Endothelial cell of umbilical vein (primary cell): ENCODE measurements at regions not wholly inside any gene's neighbourhood (a gene's known extent, or its start where the extent isn't known, plus 50 kb on each side); places are given as distances from the start of the nearest gene placed in this dataset.

ENCODE experiments used
- CTCF ChIP-seq, 2 donors: IDR thresholded peaks; 1 replicate in 1 of 2; 2 replicates in 1 of 2; pipeline ENCODE4 v1.5.1; 2011; ENCODE audit warnings: low read length in 2 of 2, mild to moderate bottlenecking in 2 of 2, moderate library complexity in 2 of 2, control low read depth in 1 of 2, inconsistent platforms in 1 of 2, low read depth in 1 of 2; ENCODE audit not compliant: insufficient read depth in 1 of 2; ENCODE audit errors: extremely low read depth in 1 of 2
- EZH2 ChIP-seq: IDR thresholded peaks from 2 replicates; pipeline ENCODE4 v1.6.1; 2012; ENCODE audit warnings: borderline replicate concordance, low read depth, mild to moderate bottlenecking, moderate library complexity, low read length, inconsistent platforms; ENCODE audit not compliant: severe bottlenecking
- GATA2 ChIP-seq: IDR thresholded peaks from 2 replicates; pipeline ENCODE4 v1.7.0; 2011; ENCODE audit warnings: low read depth, mild to moderate bottlenecking, moderate library complexity, mixed read lengths, low read length; ENCODE audit not compliant: insufficient read length, insufficient read depth
- JUN ChIP-seq: IDR thresholded peaks from 2 replicates; pipeline ENCODE4 v1.6.1; 2011; ENCODE audit warnings: borderline replicate concordance, low read depth; ENCODE audit not compliant: insufficient read length, insufficient read depth
- MAX ChIP-seq: IDR thresholded peaks from 2 replicates; pipeline ENCODE4 v1.6.1; 2011; ENCODE audit not compliant: insufficient read depth, insufficient read length
- MYC ChIP-seq: IDR thresholded peaks from one replicate; pipeline ENCODE4 v1.6.1; 2011; ENCODE audit warnings: mild to moderate bottlenecking, low read depth, low read length
- POLR2A ChIP-seq: IDR thresholded peaks from 2 replicates; pipeline ENCODE4 v1.6.1; 2012; ENCODE audit warnings: low read depth, mild to moderate bottlenecking, control low read depth, low read length
- POLR2AphosphoS5 ChIP-seq: IDR thresholded peaks from 2 replicates; pipeline ENCODE4 v1.6.1; 2012; ENCODE audit warnings: low read depth, mild to moderate bottlenecking, control low read depth, low read length, moderate library complexity; ENCODE audit not compliant: insufficient read depth

- TF ChIP-seq CTCF (IDR thresholded peaks at IDR 0.05; ENCODE audit: extremely low read depth in 1 of 2, insufficient read depth in 1 of 2, low read depth in 1 of 2, low read length in 2 of 2): no peak
- TF ChIP-seq EZH2: no peak
- no peak for TF ChIP-seq JUN
- TF ChIP-seq POLR2AphosphoS5: no peak
- TF ChIP-seq POLR2A: no peak
- no peak for TF ChIP-seq MAX
- TF ChIP-seq MYC: no peak
- TF ChIP-seq GATA2: no peak
Measured at GRCh38 chr1:216825557-216825956, 102.3 kb upstream of the ESRRG start.
